GM19238 (cell line): ENCODE measurements at regions not wholly inside any gene's neighbourhood (a gene's known extent, or its start where the extent isn't known, plus 50 kb on each side); places are given as distances from the start of the nearest gene placed in this dataset.

Source experiments
- DNase-seq: peaks from one replicate; pipeline ENCODE4 v3.0.0; 2011; ENCODE audit warnings: low spot score; ENCODE audit not compliant: insufficient read length

DNA sequence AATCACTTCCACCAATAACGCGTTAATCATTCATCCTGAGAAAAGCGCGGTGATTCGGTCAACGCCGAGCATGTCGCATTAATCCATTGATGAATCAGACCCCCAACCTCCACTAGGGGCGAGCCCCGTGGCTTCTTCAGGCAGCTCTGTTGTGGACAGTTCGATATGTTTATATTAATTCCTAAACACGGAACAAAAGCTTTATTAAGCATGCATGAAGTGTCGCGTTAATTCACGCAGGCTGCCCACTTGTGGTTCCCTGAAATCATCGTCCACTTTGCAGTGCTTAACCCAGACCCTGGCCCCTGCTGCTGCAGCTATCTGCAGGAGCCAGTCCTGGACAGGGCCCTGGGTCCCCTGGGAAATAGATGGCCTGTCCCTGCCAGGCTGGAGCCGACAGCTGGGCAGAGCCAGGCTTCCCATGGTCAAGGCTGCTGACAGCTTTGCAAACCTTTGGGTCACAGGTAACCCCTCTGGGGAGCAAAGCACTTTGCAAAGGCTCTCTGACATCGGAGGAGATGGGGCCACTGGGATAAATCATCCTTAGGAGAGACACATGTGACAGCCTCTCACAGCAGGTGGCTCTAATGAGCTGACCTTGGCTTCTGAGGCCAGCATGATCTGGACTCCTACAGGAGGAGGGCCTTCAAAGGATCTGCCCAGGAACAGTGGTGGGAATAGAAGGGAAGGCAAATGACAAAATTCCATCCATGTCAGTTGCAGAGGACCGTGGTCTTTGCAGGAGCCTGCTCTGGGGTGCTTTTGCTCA, 137.0 kb upstream of the AJAP1 start:
- no peak for DNase-seq

DNA sequence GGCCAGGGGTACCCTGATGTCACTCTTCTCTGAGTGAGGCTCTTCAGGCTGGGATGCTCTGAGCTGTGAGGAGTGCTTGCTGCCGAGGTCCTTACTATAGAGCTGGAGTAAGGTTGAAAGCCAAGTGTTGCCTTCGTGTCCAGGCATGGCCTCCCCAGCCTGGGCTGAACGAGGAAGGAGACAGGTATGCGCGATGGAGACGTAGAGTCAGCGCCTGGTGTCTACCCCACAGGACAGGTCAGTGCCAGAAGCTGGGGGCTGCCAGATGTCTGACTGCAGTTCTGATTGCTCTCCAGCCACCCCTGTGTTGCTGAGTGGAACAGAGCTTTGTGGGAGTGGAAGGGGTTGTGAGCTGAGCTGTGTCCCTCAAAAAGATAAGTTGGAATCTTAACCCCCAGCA, 135.8 kb upstream of the AJAP1 start:
- no peak for DNase-seq

GRCh38 chr1:4519954-4520353, 134.5 kb upstream of the AJAP1 start:
- DNase-seq: no peak

DNA sequence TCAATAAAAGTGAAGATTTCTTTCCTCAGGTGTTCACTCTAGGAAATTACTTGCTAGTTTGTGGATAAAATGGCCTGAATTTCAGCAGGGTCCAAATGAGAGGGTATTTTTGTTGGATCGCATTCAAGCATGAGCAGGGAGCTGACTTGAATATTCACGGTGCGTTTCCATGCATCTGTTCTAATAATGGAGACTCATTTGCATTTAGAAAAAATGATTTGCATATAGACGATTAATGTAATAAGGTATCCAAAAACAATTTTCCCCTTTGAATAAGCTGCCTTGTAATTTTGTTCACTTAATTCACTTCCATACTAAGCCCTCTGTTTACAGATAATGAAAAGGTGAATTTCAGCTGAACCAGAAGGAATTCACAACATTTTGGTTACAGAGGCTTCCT, 130.9 kb upstream of the AJAP1 start:
- DNase-seq: no peak

GRCh38 chr1:4526747-4527146, 127.7 kb upstream of the AJAP1 start:
- DNase-seq: no peak

DNA sequence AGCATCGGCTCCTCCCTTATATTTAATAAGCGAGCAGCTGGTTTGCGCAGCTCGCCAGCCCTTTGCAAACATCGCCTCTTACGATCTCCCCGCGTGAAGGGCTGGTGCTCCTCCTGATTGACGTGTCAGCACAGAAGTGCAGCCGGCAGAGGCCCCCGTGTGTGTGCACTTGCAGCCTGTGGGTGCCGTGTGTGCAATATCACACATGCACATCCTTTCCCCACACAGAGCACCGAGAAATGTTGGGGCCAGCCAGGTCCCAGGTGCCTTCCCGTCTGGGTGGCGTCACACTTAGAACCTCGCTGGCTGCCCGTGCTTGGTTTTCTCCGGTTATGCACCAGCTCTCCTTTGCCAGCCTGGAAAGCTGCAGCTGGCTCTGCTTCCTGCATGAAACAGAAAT, 126.6 kb upstream of the AJAP1 start:
- no peak for DNase-seq

- no peak for DNase-seq
Measured at GRCh38 chr1:4528590-4528989, 125.8 kb upstream of the AJAP1 start.

DNA sequence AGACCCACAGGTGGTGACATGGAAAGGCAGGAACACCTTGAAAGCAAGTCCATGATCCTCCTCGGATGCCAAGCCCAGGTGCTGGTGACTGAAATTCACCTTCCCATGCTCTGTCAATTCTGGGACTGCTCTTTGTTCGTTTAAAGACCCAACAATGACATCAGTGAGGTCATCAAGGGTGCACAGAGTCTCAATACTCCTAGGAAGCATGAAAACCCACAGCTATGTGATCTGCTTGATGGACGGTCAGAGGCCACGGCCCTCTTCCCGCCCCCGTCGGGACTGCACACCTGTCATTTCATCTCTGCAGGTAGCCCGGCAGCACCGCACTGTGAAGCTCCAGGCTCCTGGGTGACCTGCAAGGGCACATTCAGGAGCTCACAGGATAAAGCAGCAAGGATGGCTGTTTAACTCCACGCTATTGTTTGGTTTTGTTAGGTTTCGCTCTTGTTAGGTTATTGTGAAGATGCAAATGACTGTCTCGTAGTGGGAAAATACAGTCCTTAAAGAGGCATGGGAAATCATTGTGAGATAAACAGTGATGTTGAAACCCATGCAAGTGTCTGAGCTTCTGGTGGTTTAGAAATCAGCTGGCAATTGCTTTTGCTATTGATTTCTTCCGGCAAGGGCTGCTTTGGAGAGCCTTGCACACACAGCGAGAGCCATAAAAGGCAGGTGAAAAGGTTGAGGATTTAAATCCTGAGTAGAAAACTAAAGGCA, 124.8 kb upstream of the AJAP1 start:
- no peak for DNase-seq

DNA sequence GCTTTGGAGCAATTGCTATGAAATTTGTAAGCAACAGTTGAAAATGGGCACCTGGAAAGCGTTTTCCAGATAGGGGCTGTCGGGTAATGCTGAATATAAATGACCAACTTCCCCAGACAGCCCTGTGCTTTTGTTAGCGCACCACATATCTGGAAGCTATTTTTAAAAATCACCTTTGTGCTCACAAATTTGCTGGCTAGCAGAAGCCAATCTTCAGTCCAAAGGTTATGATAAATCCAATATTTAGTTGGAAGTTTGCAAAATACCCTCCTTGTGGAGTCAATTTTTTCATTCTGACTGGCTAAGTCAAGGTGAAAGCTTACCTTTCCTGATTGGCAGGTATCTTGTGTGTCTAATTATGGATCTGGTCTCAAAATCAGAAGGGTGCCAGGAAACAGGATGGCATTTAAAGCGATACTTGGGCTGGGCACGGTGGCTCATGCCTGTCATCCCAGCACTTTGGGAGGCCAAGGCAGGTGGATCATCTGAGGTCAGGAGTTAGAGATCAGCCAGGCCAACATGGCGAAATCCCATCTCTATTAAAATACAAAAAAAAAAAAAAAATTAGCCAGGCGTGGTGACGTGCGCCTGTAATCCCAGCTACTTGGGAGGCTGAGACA, 124.1 kb upstream of the AJAP1 start:
- no peak for DNase-seq

DNA sequence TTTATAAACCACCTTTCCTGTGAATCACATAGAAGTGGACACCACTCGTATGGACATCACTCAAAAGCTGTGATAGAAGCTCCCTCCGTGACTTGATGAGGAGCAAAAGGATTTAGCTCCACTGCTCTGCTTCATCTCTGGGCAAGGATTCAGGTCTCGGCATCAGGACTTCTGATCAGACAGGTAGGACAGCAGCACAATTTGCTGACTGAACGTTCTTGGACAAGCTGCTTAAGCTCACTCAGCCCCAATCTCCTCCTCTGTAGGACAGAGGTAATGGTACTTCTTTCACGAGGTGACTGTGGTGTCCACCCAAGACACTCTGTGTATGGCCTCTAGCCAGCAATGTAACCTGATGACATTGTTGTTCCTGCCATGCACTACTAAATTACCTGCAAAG, 122.6 kb upstream of the AJAP1 start:
- no peak for DNase-seq

DNA sequence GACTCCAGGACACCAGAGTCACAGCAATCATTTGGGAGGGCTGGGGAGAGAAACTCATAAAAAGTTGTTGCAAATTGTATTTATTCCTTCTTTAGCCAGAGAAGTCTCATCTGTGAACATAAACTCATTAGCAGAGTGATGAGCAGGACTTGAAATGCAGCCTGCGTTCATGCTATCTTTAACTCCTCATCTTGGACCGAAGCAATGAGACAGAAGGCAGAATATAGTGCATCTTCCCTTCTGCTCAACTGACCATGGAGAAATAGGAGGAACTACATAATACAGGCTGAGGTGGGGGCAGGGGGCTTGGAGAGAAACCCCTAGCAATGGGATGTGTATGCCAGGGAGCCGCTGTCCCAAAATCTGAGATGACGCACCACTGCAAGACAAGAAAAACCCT, 121.8 kb upstream of the AJAP1 start:
- no peak for DNase-seq

GRCh38 chr1:4546911-4547310, 107.5 kb upstream of the AJAP1 start:
- DNase-seq: no peak

DNA sequence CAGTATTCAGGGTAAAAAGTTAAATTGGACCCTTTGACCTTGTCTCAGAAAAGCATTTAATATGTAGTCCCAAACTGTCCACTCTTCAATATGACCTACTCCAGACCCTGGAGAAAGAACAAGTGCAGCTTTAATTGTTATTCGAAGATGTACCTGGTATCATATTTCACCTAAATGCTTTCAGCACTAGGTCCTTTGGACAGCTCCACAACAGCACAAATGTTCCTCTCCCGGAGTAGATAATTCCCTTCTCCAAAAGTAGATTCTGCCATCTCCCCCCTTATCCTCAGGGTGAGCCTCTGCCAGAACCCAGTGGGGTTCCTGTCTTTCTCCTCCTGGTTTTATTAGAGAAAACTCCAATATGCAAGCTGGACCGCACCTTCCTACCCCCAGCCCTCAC, 104.5 kb upstream of the AJAP1 start:
- no peak for DNase-seq

DNA sequence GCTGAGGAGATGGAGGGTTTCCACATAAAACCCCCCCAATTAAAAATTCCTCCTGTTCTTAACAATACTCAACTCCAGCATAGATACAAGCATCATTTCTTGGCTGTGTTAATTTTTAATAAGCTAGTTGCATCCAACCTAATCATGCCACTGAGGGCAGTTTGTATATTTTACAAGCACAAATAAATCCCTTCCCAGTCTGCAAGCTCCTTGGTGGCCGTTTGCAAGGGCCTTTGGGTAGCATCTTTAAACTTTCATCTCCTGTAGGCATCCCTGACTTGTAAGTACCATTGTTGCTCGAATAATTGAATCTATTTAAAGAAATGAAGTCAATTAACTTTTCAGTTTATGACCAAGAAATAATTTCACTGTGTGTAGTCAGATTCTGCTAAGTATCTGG, 103.5 kb upstream of the AJAP1 start:
- DNase-seq: no peak

GRCh38 chr1:4551706-4552105, 102.7 kb upstream of the AJAP1 start:
- DNase-seq: no peak

DNA sequence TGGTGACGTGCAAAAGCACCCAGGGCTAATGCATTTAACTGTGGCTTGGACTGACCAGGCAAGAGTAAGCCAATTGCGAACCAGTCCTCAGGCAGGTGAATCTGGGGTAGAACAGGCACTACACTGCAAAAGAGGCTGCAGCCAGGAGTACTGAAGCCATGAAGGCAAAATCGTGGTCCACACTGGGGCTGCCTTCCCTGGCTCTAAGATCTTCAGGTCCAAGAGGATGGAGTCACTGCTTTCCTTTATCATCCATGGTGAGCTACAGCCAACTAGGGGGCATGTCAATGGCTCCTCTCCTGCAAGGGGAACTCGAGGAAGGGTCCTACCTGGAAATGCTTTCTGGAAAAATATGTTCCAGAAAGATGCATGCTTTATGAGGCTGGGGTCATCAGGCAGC, 100.6 kb upstream of the AJAP1 start:
- DNase-seq: no peak

GRCh38 chr1:4554271-4554865, 100.0 kb upstream of the AJAP1 start:
- no peak for DNase-seq

- no peak for DNase-seq
Measured at GRCh38 chr1:4557949-4558348, 96.5 kb upstream of the AJAP1 start.

- DNase-seq: no peak
Measured at GRCh38 chr1:4561205-4561604, 93.2 kb upstream of the AJAP1 start.

- DNase-seq: no peak
Measured at GRCh38 chr1:4562321-4562720, 92.1 kb upstream of the AJAP1 start.

DNA sequence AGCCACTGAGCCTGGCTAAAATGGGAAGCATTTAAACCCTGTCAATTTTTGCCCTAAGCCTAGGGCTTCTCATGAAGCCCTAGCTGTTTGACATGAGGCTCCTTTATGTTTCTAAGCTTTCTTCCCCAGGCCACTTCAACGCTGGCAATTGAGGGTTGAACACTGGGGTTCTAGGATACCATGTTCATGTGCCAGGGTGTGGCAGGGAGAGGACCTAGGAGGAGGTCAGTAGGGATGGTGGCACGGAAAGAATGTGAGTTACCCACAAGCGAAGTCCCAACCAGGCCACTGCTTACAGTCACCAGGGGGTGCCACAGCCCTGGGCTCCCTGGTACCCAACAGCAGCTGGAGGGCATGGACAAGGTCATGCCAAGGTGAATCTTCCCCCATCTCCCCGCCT, 90.8 kb upstream of the AJAP1 start:
- DNase-seq: no peak

DNA sequence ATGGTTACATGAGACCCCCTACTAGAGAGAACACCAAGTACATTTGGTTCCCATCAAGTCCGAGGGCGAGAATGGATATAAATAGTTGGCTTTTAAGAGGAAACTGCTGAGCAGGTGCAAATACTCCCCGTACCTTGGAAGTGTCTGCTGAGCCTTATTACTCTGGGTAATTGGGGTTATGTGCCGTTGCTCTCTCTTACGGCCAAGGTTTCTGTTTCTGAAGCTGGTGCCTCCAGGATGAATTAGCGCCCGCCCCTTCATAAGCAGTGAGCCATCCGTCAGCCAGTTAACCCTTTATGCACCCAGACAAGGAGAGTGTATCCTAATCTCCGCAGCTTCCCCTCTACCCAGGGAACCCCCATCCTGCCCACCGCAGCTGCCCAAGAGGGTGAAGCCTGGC, 90.4 kb upstream of the AJAP1 start:
- no peak for DNase-seq
